ENCODE measurements at regions not wholly inside any gene's neighbourhood (a gene's known extent, or its start where the extent isn't known, plus 50 kb on each side); places are given as distances from the start of the nearest gene placed in this dataset.

DNA sequence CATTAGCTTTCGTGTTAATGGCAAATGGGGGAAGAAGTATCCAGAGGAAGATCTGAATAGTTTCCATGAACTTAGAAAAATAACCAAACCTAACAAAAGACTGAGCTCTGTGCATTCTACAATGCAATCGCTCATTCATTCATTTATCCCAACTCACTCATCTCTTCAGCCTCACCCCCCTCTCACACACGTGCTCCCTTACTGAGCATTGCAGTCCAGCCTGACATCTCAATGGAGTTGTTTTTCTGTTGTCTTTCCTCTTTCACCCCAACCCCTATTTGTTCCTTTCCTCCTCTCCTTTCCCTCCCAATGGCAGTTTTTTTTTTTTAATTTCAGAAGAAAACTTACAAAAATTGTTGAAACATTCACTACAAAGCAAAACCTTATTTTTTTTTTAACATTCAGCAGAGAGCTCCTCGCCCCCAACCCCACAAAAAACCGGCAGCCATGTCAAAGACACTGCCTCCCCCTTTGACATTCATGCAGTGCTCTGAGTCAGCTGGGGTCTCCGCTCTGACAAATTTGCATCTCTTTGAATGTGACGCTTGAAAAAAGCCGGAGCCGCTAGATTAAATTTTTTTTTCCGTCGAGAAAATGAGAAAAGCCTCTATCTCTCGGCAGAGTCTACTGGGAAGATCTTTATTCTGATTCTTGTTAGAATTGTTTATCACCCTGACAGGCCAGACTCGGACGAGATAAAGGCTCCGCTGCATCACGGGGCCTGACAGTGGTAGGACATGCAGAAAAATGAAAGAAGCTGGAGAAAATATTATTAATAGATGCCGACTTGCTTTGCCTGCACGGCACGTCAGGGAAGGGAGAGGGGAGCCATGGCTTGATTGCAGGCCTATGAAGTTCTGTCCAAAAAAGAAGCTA, 775.6 kb downstream of the VRK1 start:
- no peak for DNase-seq (ENCODE audit: low spot score)
- TF ChIP-seq CTCF (IDR thresholded peaks at IDR 0.05; ENCODE audit: borderline replicate concordance, control extremely low read depth, extremely low read depth, insufficient read depth, missing control alignments), result no peak
- in situ Hi-C loops (cut with MboI; ENCODE audit: low sequenced_read_pairs, unreplicated experiment), result no loop called here

- DNase-seq (ENCODE audit: low spot score), result no peak
- in situ Hi-C loops (cut with MboI; ENCODE audit: low sequenced_read_pairs, unreplicated experiment), result no loop called here
- no peak for TF ChIP-seq CTCF (IDR thresholded peaks at IDR 0.05; ENCODE audit: borderline replicate concordance, control extremely low read depth, extremely low read depth, insufficient read depth, missing control alignments)
Observed at GRCh38 chr14:97575677-97576076, 778.5 kb downstream of the VRK1 start.

- no peak for TF ChIP-seq CTCF (IDR thresholded peaks at IDR 0.05; ENCODE audit: borderline replicate concordance, control extremely low read depth, extremely low read depth, insufficient read depth, missing control alignments)
- DNase-seq (ENCODE audit: low spot score), result no peak
- in situ Hi-C loops (cut with MboI; ENCODE audit: low sequenced_read_pairs, unreplicated experiment), result no loop called here
Observed at GRCh38 chr14:97578982-97579548, 781.9 kb downstream of the VRK1 start.

DNA sequence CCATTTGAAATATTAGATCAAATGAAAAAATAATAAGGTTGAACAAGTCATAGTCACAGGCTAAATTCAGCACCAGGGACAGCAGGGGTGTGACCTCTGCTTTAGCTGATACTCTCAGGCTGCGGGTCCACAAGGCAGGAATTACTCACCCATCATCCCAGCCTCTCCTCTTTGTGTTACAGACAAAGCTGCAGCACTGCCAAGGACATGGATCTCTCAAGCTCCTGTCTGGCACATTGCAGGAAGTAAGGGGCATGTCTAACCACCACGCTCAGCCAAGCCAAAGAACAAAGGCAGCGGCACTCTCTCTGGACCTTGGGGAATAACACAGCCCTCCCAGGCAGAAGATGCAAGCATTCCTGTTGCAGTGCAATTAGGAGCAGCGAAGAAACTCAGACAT, 783.8 kb downstream of the VRK1 start:
- in situ Hi-C loops (cut with MboI; ENCODE audit: low sequenced_read_pairs, unreplicated experiment), result no loop called here
- no peak for TF ChIP-seq CTCF (IDR thresholded peaks at IDR 0.05; ENCODE audit: borderline replicate concordance, control extremely low read depth, extremely low read depth, insufficient read depth, missing control alignments)
- DNase-seq (ENCODE audit: low spot score), result no peak

- TF ChIP-seq CTCF (IDR thresholded peaks at IDR 0.05; ENCODE audit: borderline replicate concordance, control extremely low read depth, extremely low read depth, insufficient read depth, missing control alignments), result no peak
- DNase-seq (ENCODE audit: low spot score), result no peak
- in situ Hi-C loops (cut with MboI; ENCODE audit: low sequenced_read_pairs, unreplicated experiment), result no loop called here
Observed at GRCh38 chr14:97582022-97582421, 784.8 kb downstream of the VRK1 start.

DNA sequence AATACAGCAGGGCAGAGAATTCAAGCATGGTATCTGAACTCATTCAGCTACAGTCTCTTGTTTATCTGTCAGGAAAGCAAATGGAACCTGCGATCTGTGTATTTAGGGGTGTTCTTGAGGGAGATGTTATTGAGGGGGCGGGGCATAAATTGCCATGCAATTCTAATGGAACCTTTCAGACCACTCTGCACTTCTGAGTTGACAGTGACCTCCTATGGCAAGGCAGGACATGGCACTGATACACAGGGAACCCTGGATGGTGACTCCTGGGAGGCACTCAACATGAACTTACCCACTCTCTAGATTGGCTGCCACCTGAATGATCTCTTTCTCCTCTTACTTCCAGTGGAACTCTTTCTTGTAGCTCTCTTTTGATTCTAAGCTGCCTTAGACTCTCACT, 787.3 kb downstream of the VRK1 start:
- no peak for DNase-seq (ENCODE audit: low spot score)
- TF ChIP-seq CTCF (IDR thresholded peaks at IDR 0.05; ENCODE audit: borderline replicate concordance, control extremely low read depth, extremely low read depth, insufficient read depth, missing control alignments), result no peak
- in situ Hi-C loops (cut with MboI; ENCODE audit: low sequenced_read_pairs, unreplicated experiment), result no loop called here
